Vagina (tissue), 2 donors: ENCODE measurements at regions not wholly inside any gene's neighbourhood (a gene's known extent, or its start where the extent isn't known, plus 50 kb on each side); places are given as distances from the start of the nearest gene placed in this dataset.

Experiments
- DNase-seq, 2 donors: peaks; one replicate each; pipeline ENCODE4 v3.0.0-alpha.2; 2017; ENCODE audit errors: extremely low spot score in 2 of 2
- H3K27ac ChIP-seq: fragments of 200-600 bp; sonication (generic); one replicate; pipeline ENCODE4 v1.5.1; 2019
- H3K27me3 ChIP-seq: fragments of 200-600 bp; sonication (generic); one replicate; pipeline ENCODE4 v1.5.1; 2019
- H3K36me3 ChIP-seq, 2 donors: fragments of 200-600 bp; sonication (generic); one replicate each; pipeline ENCODE4 v1.5.1; 2017 to 2019
- H3K4me1 ChIP-seq: fragments of 200-600 bp; sonication (generic); one replicate; pipeline ENCODE4 v1.5.1; 2019
- H3K4me3 ChIP-seq, 2 donors: fragments of 200-600 bp; sonication (generic); 1 replicate in 1 of 2; 2 replicates in 1 of 2; pipeline ENCODE4 v1.5.1; 2016 to 2019
- H3K9me3 ChIP-seq: fragments of 200-600 bp; sonication (generic); one replicate; pipeline ENCODE4 v1.5.1; 2019
- POLR2A ChIP-seq, 2 donors: fragments of 450-650 bp; IDR thresholded peaks; one replicate each; pipeline ENCODE4 v1.6.1; 2017; ENCODE audit warnings: antibody characterized with exemption in 2 of 2, mild to moderate bottlenecking in 2 of 2, moderate library complexity in 2 of 2
- POLR2AphosphoS5 ChIP-seq, 2 donors: sonication (generic); formaldehyde crosslinking; IDR thresholded peaks; one replicate each; pipeline ENCODE4 v1.9.0; 2017; ENCODE audit warnings: antibody characterized with exemption in 2 of 2, mild to moderate bottlenecking in 2 of 2, low read depth in 1 of 2; ENCODE audit not compliant: insufficient read depth in 1 of 2
- intact Hi-C: fragments of 100-400 bp; cut with DNase I; formaldehyde crosslinking; loops from one replicate; pipeline ENCODE4 v1.15.1; 2023
- TF ChIP-seq, protein P1 (sequence below), 3 experiments: fragments of 450-650 bp in 2 of 3; fragments of 200-600 bp in 1 of 3; sonication (generic) in 1 of 3; IDR thresholded peaks; one replicate each; pipeline ENCODE4 v1.5.1; 2017 to 2019; ENCODE audit warnings: antibody characterized with exemption in 3 of 3, mild to moderate bottlenecking in 2 of 3, moderate library complexity in 2 of 3

GRCh38 chr22:44422746-44423380, 75.2 kb downstream of the RTL6 start:
- Histone ChIP-seq H3K27me3 (no peaks in the 10 kb centered on the region), H3K9me3 (no peaks in the 10 kb centered on the region), H3K4me3 (no peak overlapping the region), H3K4me1 (no peaks in the 10 kb centered on the region), H3K36me3 (no peaks in the 10 kb centered on the region), H3K27ac (no peak overlapping the region)
- no peak for DNase-seq
- intact Hi-C loops = no loop called here
- TF ChIP-seq POLR2AphosphoS5 (IDR thresholded peaks at IDR 0.05; ENCODE audit: insufficient read depth in 1 of 2, low read depth in 1 of 2) (no peak), POLR2A (IDR thresholded peaks at IDR 0.05) (no peak)
- TF ChIP-seq, protein P1, sequence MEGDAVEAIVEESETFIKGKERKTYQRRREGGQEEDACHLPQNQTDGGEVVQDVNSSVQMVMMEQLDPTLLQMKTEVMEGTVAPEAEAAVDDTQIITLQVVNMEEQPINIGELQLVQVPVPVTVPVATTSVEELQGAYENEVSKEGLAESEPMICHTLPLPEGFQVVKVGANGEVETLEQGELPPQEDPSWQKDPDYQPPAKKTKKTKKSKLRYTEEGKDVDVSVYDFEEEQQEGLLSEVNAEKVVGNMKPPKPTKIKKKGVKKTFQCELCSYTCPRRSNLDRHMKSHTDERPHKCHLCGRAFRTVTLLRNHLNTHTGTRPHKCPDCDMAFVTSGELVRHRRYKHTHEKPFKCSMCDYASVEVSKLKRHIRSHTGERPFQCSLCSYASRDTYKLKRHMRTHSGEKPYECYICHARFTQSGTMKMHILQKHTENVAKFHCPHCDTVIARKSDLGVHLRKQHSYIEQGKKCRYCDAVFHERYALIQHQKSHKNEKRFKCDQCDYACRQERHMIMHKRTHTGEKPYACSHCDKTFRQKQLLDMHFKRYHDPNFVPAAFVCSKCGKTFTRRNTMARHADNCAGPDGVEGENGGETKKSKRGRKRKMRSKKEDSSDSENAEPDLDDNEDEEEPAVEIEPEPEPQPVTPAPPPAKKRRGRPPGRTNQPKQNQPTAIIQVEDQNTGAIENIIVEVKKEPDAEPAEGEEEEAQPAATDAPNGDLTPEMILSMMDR (IDR thresholded peaks at IDR 0.05) = no peak

DNA sequence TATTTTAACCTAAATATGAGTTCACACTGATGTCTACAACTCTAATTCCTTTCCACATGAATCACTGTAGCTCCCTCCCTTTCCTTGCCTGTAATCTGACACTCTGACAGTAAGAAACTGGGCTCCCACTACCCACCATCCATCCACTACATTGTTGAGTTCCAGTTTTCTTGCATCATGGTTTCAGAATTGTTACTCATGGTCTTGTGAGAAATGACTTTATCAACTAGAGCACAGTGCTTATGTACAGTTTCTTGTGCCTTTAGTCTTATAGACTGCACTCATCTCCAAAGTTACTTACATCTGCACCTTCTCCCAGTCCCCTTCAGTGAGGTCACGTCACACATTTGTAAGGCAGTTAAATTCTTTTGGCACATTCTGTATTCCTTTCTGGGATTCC, 78.6 kb downstream of the RTL6 start:
- Histone ChIP-seq H3K4me1 (no peaks in the 10 kb centered on the region), H3K4me3 (no peak overlapping the region), H3K27ac (no peak overlapping the region), H3K27me3 (no peaks in the 10 kb centered on the region), H3K9me3 (no peaks in the 10 kb centered on the region), H3K36me3 (no peaks in the 10 kb centered on the region)
- intact Hi-C loops = no loop called here
- DNase-seq = no peak
- TF ChIP-seq POLR2AphosphoS5 (IDR thresholded peaks at IDR 0.05; ENCODE audit: insufficient read depth in 1 of 2, low read depth in 1 of 2) (no peak), POLR2A (IDR thresholded peaks at IDR 0.05) (no peak)
- TF ChIP-seq, protein P1 (IDR thresholded peaks at IDR 0.05) = no peak

GRCh38 chr22:44413211-44413610, 84.8 kb downstream of the RTL6 start:
- no peaks in the 10 kb centered on the region for H3K4me1 ChIP-seq
- intact Hi-C loops = no loop called here
- no peaks in the 10 kb centered on the region for H3K9me3 ChIP-seq
- H3K4me3 ChIP-seq = no peak overlapping the region
- no peaks in the 10 kb centered on the region for H3K27me3 ChIP-seq
- no peak for DNase-seq
- TF ChIP-seq, protein P1 (IDR thresholded peaks at IDR 0.05) = no peak
- TF ChIP-seq POLR2AphosphoS5 (IDR thresholded peaks at IDR 0.05; ENCODE audit: insufficient read depth in 1 of 2, low read depth in 1 of 2) (no peak), POLR2A (IDR thresholded peaks at IDR 0.05) (no peak)
- no peak overlapping the region for H3K27ac ChIP-seq
- H3K36me3 ChIP-seq = no peaks in the 10 kb centered on the region

DNA sequence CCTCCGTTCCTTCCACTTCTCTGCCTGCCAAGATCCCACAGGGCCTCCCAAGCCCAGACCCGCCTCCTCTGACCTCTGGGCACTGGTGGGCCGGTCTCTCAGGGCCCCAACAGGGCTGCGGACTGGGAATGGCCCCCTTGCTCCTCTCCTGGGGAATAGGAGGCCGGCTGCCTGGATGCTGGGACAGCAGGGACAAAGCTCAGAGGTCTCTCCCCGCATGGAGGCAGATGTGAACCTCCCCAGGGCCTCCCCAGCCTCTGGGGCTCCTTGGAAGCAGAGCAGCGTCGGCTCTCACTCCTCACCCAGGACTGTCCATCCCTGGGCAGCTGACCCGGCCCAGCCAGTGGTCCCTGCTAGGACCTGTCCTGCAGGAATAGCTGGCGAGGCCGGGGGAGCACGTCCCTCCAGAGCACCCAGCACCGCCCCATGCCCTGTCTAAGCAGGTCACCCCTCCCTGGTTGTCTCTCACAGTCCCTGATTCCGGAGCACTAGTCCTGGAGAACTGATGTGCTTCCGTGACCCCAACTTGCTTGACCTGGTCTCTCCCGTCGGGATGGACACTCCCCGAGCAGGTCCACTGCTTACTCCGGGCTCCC, 85.8 kb downstream of the RTL6 start:
- H3K36me3 ChIP-seq = no peaks in the 10 kb centered on the region

More for the DNA sequence above, 85.8 kb downstream of the RTL6 start:
- Histone ChIP-seq H3K4me3 (no peak overlapping the region), H3K27ac (no peak overlapping the region), H3K4me1 (no peaks in the 10 kb centered on the region), H3K9me3 (no peaks in the 10 kb centered on the region), H3K27me3 (no peaks in the 10 kb centered on the region)
- intact Hi-C loops = no loop called here
- DNase-seq = no peak
- TF ChIP-seq, protein P1 (IDR thresholded peaks at IDR 0.05) = no peak
- TF ChIP-seq POLR2AphosphoS5 (IDR thresholded peaks at IDR 0.05; ENCODE audit: insufficient read depth in 1 of 2, low read depth in 1 of 2) = no peak
- TF ChIP-seq POLR2A (IDR thresholded peaks at IDR 0.05) = no peak
